Trophoblast cell (in vitro differentiated cells and primary cell): ENCODE measurements at regions not wholly inside any gene's neighbourhood (a gene's known extent, or its start where the extent isn't known, plus 50 kb on each side); places are given as distances from the start of the nearest gene placed in this dataset.

Experiments used
- DNase-seq, 2 donors: peaks; one replicate each; pipeline ENCODE4 v3.0.0-alpha.2; 2016
- H2AFZ ChIP-seq: 2 replicates; pipeline ENCODE4 v1.6.1; 2013; ENCODE audit warnings: low read length, moderate library complexity, mild to moderate bottlenecking; ENCODE audit not compliant: insufficient read depth, poor library complexity
- H2AK5ac ChIP-seq: 2 replicates; pipeline ENCODE4 v1.6.1; 2013; ENCODE audit warnings: mild to moderate bottlenecking, low read length
- H2BK120ac ChIP-seq: 2 replicates; pipeline ENCODE4 v1.6.1; 2013; ENCODE audit warnings: low read length, mild to moderate bottlenecking, moderate library complexity; ENCODE audit not compliant: insufficient read depth, poor library complexity
- H2BK12ac ChIP-seq: 2 replicates; pipeline ENCODE4 v1.6.1; 2013; ENCODE audit warnings: mild to moderate bottlenecking, low read length, moderate library complexity
- H2BK5ac ChIP-seq: 2 replicates; pipeline ENCODE4 v1.6.1; 2013; ENCODE audit warnings: low read length, low read depth, moderate library complexity, mild to moderate bottlenecking; ENCODE audit not compliant: poor library complexity
- H3K14ac ChIP-seq: 2 replicates; pipeline ENCODE4 v1.6.1; 2013; ENCODE audit warnings: mild to moderate bottlenecking, low read length
- H3K18ac ChIP-seq: 2 replicates; pipeline ENCODE4 v1.6.1; 2013; ENCODE audit warnings: mild to moderate bottlenecking, low read length
- H3K23ac ChIP-seq: 2 replicates; pipeline ENCODE4 v1.6.1; 2013; ENCODE audit warnings: low read length
- H3K27ac ChIP-seq: 2 replicates; pipeline ENCODE4 v1.5.1; 2013; ENCODE audit warnings: low read depth, mild to moderate bottlenecking, inconsistent platforms, low read length, moderate library complexity
- H3K27me3 ChIP-seq: 2 replicates; pipeline ENCODE4 v1.6.1; 2013; ENCODE audit warnings: inconsistent platforms, mild to moderate bottlenecking, low read length, moderate library complexity; ENCODE audit not compliant: insufficient read depth
- H3K36me3 ChIP-seq, 2 experiments: 1 replicate in 1 of 2; 2 replicates in 1 of 2; pipeline ENCODE4 v1.6.1; 2013; ENCODE audit warnings: low read length in 2 of 2, mild to moderate bottlenecking in 2 of 2, moderate library complexity in 1 of 2; ENCODE audit not compliant: insufficient read depth in 2 of 2, control insufficient read depth in 1 of 2
- H3K4ac ChIP-seq: 2 replicates; pipeline ENCODE4 v1.6.1; 2013; ENCODE audit warnings: low read depth, mild to moderate bottlenecking, low read length, moderate library complexity
- H3K4me1 ChIP-seq, 2 experiments: 1 replicate in 1 of 2; 2 replicates in 1 of 2; pipeline ENCODE4 v1.6.1; 2013; ENCODE audit warnings: low read length in 2 of 2, mild to moderate bottlenecking in 2 of 2, moderate library complexity in 1 of 2; ENCODE audit not compliant: insufficient read depth in 2 of 2, control insufficient read depth in 1 of 2
- H3K4me2 ChIP-seq: 2 replicates; pipeline ENCODE4 v1.6.1; 2013; ENCODE audit warnings: inconsistent platforms, mild to moderate bottlenecking, low read length, moderate library complexity
- H3K4me3 ChIP-seq: 2 replicates; pipeline ENCODE4 v1.5.1; 2013; ENCODE audit warnings: mild to moderate bottlenecking, low read depth, low read length, inconsistent platforms
- H3K79me1 ChIP-seq: one replicate; pipeline ENCODE4 v1.6.1; 2013; ENCODE audit warnings: low read length
- H3K79me2 ChIP-seq: 2 replicates; pipeline ENCODE4 v1.6.1; 2013; ENCODE audit warnings: low read length, mild to moderate bottlenecking; ENCODE audit not compliant: control insufficient read depth, insufficient read depth, poor library complexity
- H3K9ac ChIP-seq: 2 replicates; pipeline ENCODE4 v1.6.1; 2013; ENCODE audit warnings: mild to moderate bottlenecking, low read length
- H3K9me3 ChIP-seq: 2 replicates; pipeline ENCODE4 v1.6.1; 2013; ENCODE audit warnings: low read depth, mild to moderate bottlenecking, control low read depth, inconsistent platforms, low read length; ENCODE audit not compliant: insufficient read depth
- H4K12ac ChIP-seq: 2 replicates; pipeline ENCODE4 v1.6.1; 2013; ENCODE audit warnings: low read depth, mild to moderate bottlenecking, low read length, moderate library complexity
- H4K8ac ChIP-seq: 2 replicates; pipeline ENCODE4 v1.6.1; 2013; ENCODE audit warnings: low read depth, mild to moderate bottlenecking, low read length, moderate library complexity
- H4K91ac ChIP-seq: one replicate; pipeline ENCODE4 v1.6.1; 2013; ENCODE audit warnings: low read depth, mild to moderate bottlenecking, low read length, moderate library complexity
- WGBS: extraction: QIAGEN DNeasy Blood & Tissue Kit; methylation state at CpG from one replicate; pipeline ENCODE4 v1.1.7; 2013; ENCODE audit warnings: missing lambda C conversion rate; ENCODE audit not compliant: insufficient read length, insufficient coverage; ENCODE audit errors: extremely low coverage; 5-methylcytosine and 5-hydroxymethylcytosine counted together

- Histone ChIP-seq H3K4me2 (no peak overlapping the region), H3K79me1 (no peaks in the 10 kb centered on the region), H3K27ac (no peak overlapping the region), H3K23ac (no peak overlapping the region), H3K27me3 (no peaks in the 10 kb centered on the region), H3K4me3 (no peak overlapping the region), H2BK12ac (no peak overlapping the region), H3K9me3 (peaks cover 1% of the 10 kb centered on the region), H3K9ac (no peak overlapping the region), H3K79me2 (no peaks in the 10 kb centered on the region), H3K18ac (no peak overlapping the region), H4K8ac (no peak overlapping the region), H4K12ac (no peak overlapping the region), H3K36me3 (no peaks in the 10 kb centered on the region), H3K4me1 (no peaks in the 10 kb centered on the region), H3K14ac (no peak overlapping the region), H2AK5ac (no peak overlapping the region), H2BK5ac (no peak overlapping the region), H2AFZ (no peak overlapping the region), H3K4ac (no peak overlapping the region), H2BK120ac (no peak overlapping the region), H4K91ac (no peak overlapping the region)
- no peak for DNase-seq
- no CpG with 5 or more reads among the region's 3 CpGs for WGBS
These were observed 62.9 kb upstream of the AGBL1 start for GRCh38 chr15:86016750-86017149.

- WGBS: no CpG with 5 or more reads among the region's 5 CpGs
- Histone ChIP-seq H4K12ac (no peak overlapping the region), H3K4me1 (no peaks in the 10 kb centered on the region), H2BK12ac (no peak overlapping the region), H3K4me2 (no peak overlapping the region), H4K91ac (no peak overlapping the region), H3K23ac (no peak overlapping the region), H3K4me3 (no peak overlapping the region), H3K14ac (no peak overlapping the region), H3K79me1 (no peaks in the 10 kb centered on the region), H3K79me2 (no peaks in the 10 kb centered on the region), H3K9me3 (peaks cover 1% of the 10 kb centered on the region), H2BK5ac (no peak overlapping the region), H3K4ac (no peak overlapping the region), H3K27me3 (no peaks in the 10 kb centered on the region), H2AK5ac (no peak overlapping the region), H3K9ac (no peak overlapping the region), H2BK120ac (no peak overlapping the region), H2AFZ (no peak overlapping the region), H4K8ac (no peak overlapping the region), H3K27ac (no peak overlapping the region), H3K36me3 (no peaks in the 10 kb centered on the region), H3K18ac (no peak overlapping the region)
- no peak for DNase-seq
These were observed 61.0 kb upstream of the AGBL1 start for GRCh38 chr15:86018679-86019078.

- Histone ChIP-seq H3K4me2 (no peak overlapping the region), H2BK5ac (no peak overlapping the region), H3K27me3 (no peaks in the 10 kb centered on the region), H3K9me3 (peaks cover 1% of the 10 kb centered on the region), H3K79me1 (no peaks in the 10 kb centered on the region), H2BK12ac (no peak overlapping the region), H3K23ac (no peak overlapping the region), H4K91ac (no peak overlapping the region), H3K9ac (no peak overlapping the region), H3K14ac (no peak overlapping the region), H2AFZ (no peak overlapping the region), H2AK5ac (no peak overlapping the region), H3K18ac (no peak overlapping the region), H4K8ac (no peak overlapping the region), H3K4me3 (no peak overlapping the region), H3K4ac (no peak overlapping the region), H4K12ac (no peak overlapping the region), H3K27ac (no peak overlapping the region), H2BK120ac (no peak overlapping the region), H3K4me1 (no peaks in the 10 kb centered on the region), H3K36me3 (no peaks in the 10 kb centered on the region), H3K79me2 (no peaks in the 10 kb centered on the region)
- DNase-seq: no peak
- WGBS: no CpG with 5 or more reads among the region's 5 CpGs
These were observed 58.1 kb upstream of the AGBL1 start for GRCh38 chr15:86021281-86022264.

GRCh38 chr15:86028961-86029360 lies 50.7 kb upstream of the AGBL1 start:
- Histone ChIP-seq H4K91ac (no peak overlapping the region), H3K9me3 (no peaks in the 10 kb centered on the region), H3K4me3 (no peak overlapping the region), H2AK5ac (no peak overlapping the region), H3K36me3 (no peaks in the 10 kb centered on the region), H3K27me3 (no peaks in the 10 kb centered on the region), H3K27ac (no peak overlapping the region), H3K4me2 (no peak overlapping the region), H3K79me1 (no peaks in the 10 kb centered on the region), H2BK120ac (no peak overlapping the region), H2AFZ (no peak overlapping the region), H3K4ac (no peak overlapping the region), H4K8ac (no peak overlapping the region), H3K18ac (no peak overlapping the region), H3K14ac (no peak overlapping the region), H2BK5ac (no peak overlapping the region), H3K9ac (no peak overlapping the region), H3K4me1 (no peaks in the 10 kb centered on the region), H2BK12ac (no peak overlapping the region), H3K23ac (no peak overlapping the region), H4K12ac (no peak overlapping the region), H3K79me2 (no peaks in the 10 kb centered on the region)
- no peak for DNase-seq
- no CpG with 5 or more reads among the region's 4 CpGs for WGBS
